GM12892 (cell line): ENCODE measurements at regions not wholly inside any gene's neighbourhood (a gene's known extent, or its start where the extent isn't known, plus 50 kb on each side); places are given as distances from the start of the nearest gene placed in this dataset.

Experiments
- POLR2A ChIP-seq: IDR thresholded peaks from 2 replicates; pipeline ENCODE4 v1.6.1; 2011; ENCODE audit warnings: low read depth, low read length, control low read depth
- POLR2AphosphoS5 ChIP-seq: IDR thresholded peaks from 2 replicates; pipeline ENCODE4 v1.6.1; 2011; ENCODE audit warnings: low read depth, low read length, control low read depth
- TAF1 ChIP-seq: IDR thresholded peaks from 2 replicates; pipeline ENCODE4 v1.6.1; 2011; ENCODE audit warnings: low read depth, mild to moderate bottlenecking, control low read depth, low read length, borderline replicate concordance

- TF ChIP-seq POLR2A (no peak), POLR2AphosphoS5 (no peak), TAF1 (no peak)
These were observed 946.6 kb downstream of the TFAP2A start for GRCh38 chr6:9468277-9468676.
